Hepatocyte (in vitro differentiated cells): ENCODE measurements at regions not wholly inside any gene's neighbourhood (a gene's known extent, or its start where the extent isn't known, plus 50 kb on each side); places are given as distances from the start of the nearest gene placed in this dataset.

Source experiments
- DNase-seq: peaks from one replicate; pipeline ENCODE4 v3.0.0-alpha.2; 2016; ENCODE audit warnings: low spot score
- H2AFZ ChIP-seq: fragments of 200-600 bp; sonication (generic); 2 replicates; pipeline ENCODE4 v1.6.0; 2016; ENCODE audit warnings: antibody characterized with exemption, mild to moderate bottlenecking
- H3K27ac ChIP-seq: fragments of 200-600 bp; sonication (generic); 2 replicates; pipeline ENCODE4 v1.5.1; 2016; ENCODE audit warnings: mild to moderate bottlenecking
- H3K27me3 ChIP-seq: fragments of 200-600 bp; sonication (generic); 2 replicates; pipeline ENCODE4 v1.6.1; 2016
- H3K36me3 ChIP-seq: fragments of 200-600 bp; sonication (generic); replicated peaks from 2 replicates; pipeline ENCODE4 v1.5.1; 2016; ENCODE audit warnings: low read depth; ENCODE audit not compliant: insufficient read depth
- H3K4me1 ChIP-seq: fragments of 200-600 bp; sonication (generic); 2 replicates; pipeline ENCODE4 v1.5.1; 2016; ENCODE audit warnings: mild to moderate bottlenecking, moderate library complexity; ENCODE audit not compliant: insufficient read depth
- H3K4me2 ChIP-seq: fragments of 200-600 bp; sonication (generic); 2 replicates; pipeline ENCODE4 v1.6.0; 2016
- H3K4me3 ChIP-seq: fragments of 200-600 bp; sonication (generic); 2 replicates; pipeline ENCODE4 v1.5.1; 2016; ENCODE audit warnings: mild to moderate bottlenecking
- H3K79me2 ChIP-seq: fragments of 200-600 bp; sonication (generic); 2 replicates; pipeline ENCODE4 v1.6.0; 2017; ENCODE audit warnings: mild to moderate bottlenecking
- H3K9me2 ChIP-seq: fragments of 200-600 bp; sonication (generic); replicated peaks from 2 replicates; pipeline ENCODE4 v1.6.0; 2017; ENCODE audit warnings: mild to moderate bottlenecking; ENCODE audit not compliant: insufficient read depth
- H3K9me3 ChIP-seq: fragments of 200-600 bp; sonication (generic); 2 replicates; pipeline ENCODE4 v1.5.1; 2016; ENCODE audit warnings: low read depth, mild to moderate bottlenecking
- H4K20me1 ChIP-seq: fragments of 200-600 bp; sonication (generic); 2 replicates; pipeline ENCODE4 v1.6.0; 2016; ENCODE audit warnings: mild to moderate bottlenecking; ENCODE audit not compliant: insufficient read depth, poor library complexity, severe bottlenecking
- EZH2 ChIP-seq: fragments of 200-600 bp; sonication (generic); IDR thresholded peaks from 2 replicates; pipeline ENCODE4 v1.6.1; 2016; ENCODE audit warnings: antibody characterized with exemption, mild to moderate bottlenecking, borderline replicate concordance
- EZH2phosphoT487 ChIP-seq: fragments of 200-600 bp; sonication (generic); IDR thresholded peaks from one replicate; pipeline ENCODE4 v1.6.1; 2018; ENCODE audit warnings: antibody characterized with exemption, mild to moderate bottlenecking, low read depth, moderate library complexity; ENCODE audit not compliant: unreplicated experiment, severe bottlenecking
- WGBS: methylation state at CpG from one replicate; pipeline ENCODE4 v1.1.6; 2016; ENCODE audit warnings: low lambda C conversion rate; ENCODE audit errors: missing lambda C conversion rate; 5-methylcytosine and 5-hydroxymethylcytosine counted together
- TF ChIP-seq, protein P1 (sequence below): fragments of 200-600 bp; sonication (generic); IDR thresholded peaks from 2 replicates; pipeline ENCODE4 v1.5.1; 2016; ENCODE audit warnings: antibody characterized with exemption, mild to moderate bottlenecking; ENCODE audit not compliant: poor library complexity

DNA sequence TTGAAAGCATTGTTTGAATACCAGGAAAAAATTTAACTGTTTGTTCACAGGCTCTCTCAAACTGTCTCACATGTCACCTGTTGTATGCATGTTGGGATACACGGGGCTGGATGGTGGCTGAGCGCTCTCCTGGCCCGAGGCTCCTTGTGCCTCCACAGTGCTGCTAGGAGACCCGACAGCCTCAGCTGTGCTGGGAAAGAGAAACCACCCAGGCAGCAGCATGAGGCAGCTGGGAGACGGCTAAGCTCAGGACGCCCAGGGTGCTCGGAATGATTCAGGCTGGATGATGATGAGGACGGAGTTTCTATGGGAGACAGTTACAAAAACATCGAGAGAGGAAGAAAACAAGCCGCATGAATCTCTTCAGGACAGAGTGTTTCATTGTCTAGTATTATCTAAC, 278.0 kb upstream of the CDH4 start:
- no peak for TF ChIP-seq EZH2phosphoT487
- TF ChIP-seq, protein P1, sequence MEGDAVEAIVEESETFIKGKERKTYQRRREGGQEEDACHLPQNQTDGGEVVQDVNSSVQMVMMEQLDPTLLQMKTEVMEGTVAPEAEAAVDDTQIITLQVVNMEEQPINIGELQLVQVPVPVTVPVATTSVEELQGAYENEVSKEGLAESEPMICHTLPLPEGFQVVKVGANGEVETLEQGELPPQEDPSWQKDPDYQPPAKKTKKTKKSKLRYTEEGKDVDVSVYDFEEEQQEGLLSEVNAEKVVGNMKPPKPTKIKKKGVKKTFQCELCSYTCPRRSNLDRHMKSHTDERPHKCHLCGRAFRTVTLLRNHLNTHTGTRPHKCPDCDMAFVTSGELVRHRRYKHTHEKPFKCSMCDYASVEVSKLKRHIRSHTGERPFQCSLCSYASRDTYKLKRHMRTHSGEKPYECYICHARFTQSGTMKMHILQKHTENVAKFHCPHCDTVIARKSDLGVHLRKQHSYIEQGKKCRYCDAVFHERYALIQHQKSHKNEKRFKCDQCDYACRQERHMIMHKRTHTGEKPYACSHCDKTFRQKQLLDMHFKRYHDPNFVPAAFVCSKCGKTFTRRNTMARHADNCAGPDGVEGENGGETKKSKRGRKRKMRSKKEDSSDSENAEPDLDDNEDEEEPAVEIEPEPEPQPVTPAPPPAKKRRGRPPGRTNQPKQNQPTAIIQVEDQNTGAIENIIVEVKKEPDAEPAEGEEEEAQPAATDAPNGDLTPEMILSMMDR = no peak
- no peak for TF ChIP-seq EZH2
- no peak overlapping the region for H3K4me2 ChIP-seq
- no peaks in the 10 kb centered on the region for H3K79me2 ChIP-seq
- no peaks in the 10 kb centered on the region for H3K4me1 ChIP-seq
- no peaks in the 10 kb centered on the region for H3K27me3 ChIP-seq
- no peaks in the 10 kb centered on the region for H3K9me2 ChIP-seq
- H3K27ac ChIP-seq = no peak overlapping the region
- no peaks in the 10 kb centered on the region for H3K9me3 ChIP-seq
- H2AFZ ChIP-seq = no peak overlapping the region
- H3K4me3 ChIP-seq = no peak overlapping the region
- no peak for DNase-seq
- 89% methylated on average over 10 of the region's 10 CpGs for WGBS
- H3K36me3 ChIP-seq = no peaks in the 10 kb centered on the region
- H4K20me1 ChIP-seq = no peaks in the 10 kb centered on the region

DNA sequence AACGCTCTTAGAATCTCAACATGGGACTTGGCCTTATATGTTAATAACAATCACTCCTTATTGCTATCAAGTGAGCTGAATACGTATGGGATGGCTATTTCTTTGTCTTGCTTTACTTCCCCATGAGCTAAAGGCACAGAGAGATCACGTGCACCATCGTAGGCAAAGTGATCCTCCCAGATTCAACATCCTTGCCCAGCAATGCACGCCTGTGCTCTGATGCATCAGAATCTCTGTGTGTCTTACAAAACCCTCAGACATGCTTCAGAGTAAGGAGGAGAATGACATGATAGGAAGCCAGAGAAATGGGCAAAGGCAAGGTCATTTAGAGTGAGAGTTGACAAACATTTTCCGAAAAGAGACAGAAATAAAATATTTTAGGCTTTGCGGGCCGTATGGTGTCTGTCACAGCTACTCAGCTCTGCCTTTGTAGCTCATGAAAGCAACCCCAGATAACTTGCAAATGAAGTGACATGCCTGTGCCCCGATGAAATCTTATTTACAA, 277.6 kb upstream of the CDH4 start:
- H3K4me2 ChIP-seq = no peak overlapping the region
- no peak overlapping the region for H3K4me3 ChIP-seq
- WGBS = 79% methylated on average over 9 of the region's 9 CpGs
- H3K27me3 ChIP-seq = no peaks in the 10 kb centered on the region
- H3K27ac ChIP-seq = no peak overlapping the region
- no peaks in the 10 kb centered on the region for H3K9me3 ChIP-seq
- no peaks in the 10 kb centered on the region for H3K79me2 ChIP-seq
- no peak for DNase-seq
- H3K36me3 ChIP-seq = no peaks in the 10 kb centered on the region
- TF ChIP-seq, protein P1 = no peak
- TF ChIP-seq EZH2 (no peak), EZH2phosphoT487 (no peak)
- H3K4me1 ChIP-seq = no peaks in the 10 kb centered on the region
- no peaks in the 10 kb centered on the region for H3K9me2 ChIP-seq
- no peaks in the 10 kb centered on the region for H4K20me1 ChIP-seq
- H2AFZ ChIP-seq = no peak overlapping the region

- 92% methylated on average over 15 of the region's 15 CpGs for WGBS
- no peaks in the 10 kb centered on the region for H3K27me3 ChIP-seq
- H4K20me1 ChIP-seq = no peaks in the 10 kb centered on the region
- DNase-seq = no peak
- no peak for TF ChIP-seq EZH2phosphoT487
- TF ChIP-seq EZH2 = no peak
- TF ChIP-seq, protein P1 = no peak
- H3K4me1 ChIP-seq = no peaks in the 10 kb centered on the region
- no peaks in the 10 kb centered on the region for H3K9me3 ChIP-seq
- no peak overlapping the region for H3K4me2 ChIP-seq
- H3K4me3 ChIP-seq = no peak overlapping the region
- no peaks in the 10 kb centered on the region for H3K9me2 ChIP-seq
- no peak overlapping the region for H2AFZ ChIP-seq
- no peaks in the 10 kb centered on the region for H3K36me3 ChIP-seq
- no peaks in the 10 kb centered on the region for H3K79me2 ChIP-seq
- no peak overlapping the region for H3K27ac ChIP-seq
Observed at GRCh38 chr20:60976139-60976538, 275.9 kb upstream of the CDH4 start.

- H3K27me3 ChIP-seq = no peaks in the 10 kb centered on the region
- DNase-seq = no peak
- H3K79me2 ChIP-seq = no peaks in the 10 kb centered on the region
- no peaks in the 10 kb centered on the region for H3K9me3 ChIP-seq
- no peaks in the 10 kb centered on the region for H3K9me2 ChIP-seq
- no peaks in the 10 kb centered on the region for H3K36me3 ChIP-seq
- no peaks in the 10 kb centered on the region for H3K4me1 ChIP-seq
- H3K27ac ChIP-seq = no peak overlapping the region
- 62% methylated on average over 4 of the region's 4 CpGs for WGBS
- no peaks in the 10 kb centered on the region for H4K20me1 ChIP-seq
- H2AFZ ChIP-seq = no peak overlapping the region
- no peak overlapping the region for H3K4me3 ChIP-seq
- TF ChIP-seq, protein P1 = no peak
- TF ChIP-seq EZH2phosphoT487 (no peak), EZH2 (no peak)
- H3K4me2 ChIP-seq = no peak overlapping the region
Observed at GRCh38 chr20:60976913-60977312, 275.1 kb upstream of the CDH4 start.
